ENCODE measurements at regions not wholly inside any gene's neighbourhood (a gene's known extent, or its start where the extent isn't known, plus 50 kb on each side); places are given as distances from the start of the nearest gene placed in this dataset.
"Not testable (repeated sequence)": the region's sequence is repeated elsewhere in the genome, so short reads cannot be mapped to it uniquely, and the experiment has no call there.

- H3K9me3 ChIP-seq (ENCODE audit: control insufficient read depth in 2 of 3, insufficient read depth in 1 of 3, low read length in 3 of 3); intact Hi-C loops (cut with DNase I); H3K27ac ChIP-seq (ENCODE audit: low read depth in 2 of 2, low read length in 2 of 2); H3K9ac ChIP-seq (ENCODE audit: low read length in 3 of 3); H3K27me3 ChIP-seq (ENCODE audit: control insufficient read depth, insufficient read depth, low read length); H3K4me3 ChIP-seq (ENCODE audit: low read length in 3 of 3); FAIRE-seq; H3K36me3 ChIP-seq (ENCODE audit: control insufficient read depth in 2 of 3, insufficient read depth in 3 of 3, low read length in 3 of 3); H3K4me1 ChIP-seq (ENCODE audit: control insufficient read depth in 2 of 3, insufficient read depth in 2 of 3, low read depth in 1 of 3, low read length in 3 of 3); DNase-seq: not testable (repeated sequence)
Observed at GRCh38 chr14:71810800-71811199, 121.4 kb upstream of the RGS6 start.

GRCh38 chr14:71812693-71813092 lies 119.5 kb upstream of the RGS6 start:
- no peak for FAIRE-seq
- Histone ChIP-seq H3K9ac (ENCODE audit: low read length in 3 of 3) (no peak overlapping the region), H3K4me3 (ENCODE audit: low read length in 3 of 3) (no peak overlapping the region), H3K9me3 (ENCODE audit: control insufficient read depth in 2 of 3, insufficient read depth in 1 of 3, low read length in 3 of 3) (no peaks in the 10 kb centered on the region), H3K4me1 (ENCODE audit: control insufficient read depth in 2 of 3, insufficient read depth in 2 of 3, low read depth in 1 of 3, low read length in 3 of 3) (no peaks in the 10 kb centered on the region), H3K27ac (ENCODE audit: low read depth in 2 of 2, low read length in 2 of 2) (no peak overlapping the region), H3K36me3 (ENCODE audit: control insufficient read depth in 2 of 3, insufficient read depth in 3 of 3, low read length in 3 of 3) (no peaks in the 10 kb centered on the region), H3K27me3 (ENCODE audit: control insufficient read depth, insufficient read depth, low read length) (no peaks in the 10 kb centered on the region)
- DNase-seq, result no peak
- TF ChIP-seq CTCF (IDR thresholded peaks at IDR 0.05; ENCODE audit: borderline replicate concordance, extremely low read depth, insufficient read depth), result no peak
- intact Hi-C loops (cut with DNase I), result no loop called here

GRCh38 chr14:71815110-71815509 lies 117.1 kb upstream of the RGS6 start:
- Histone ChIP-seq H3K27me3 (ENCODE audit: control insufficient read depth, insufficient read depth, low read length) (no peaks in the 10 kb centered on the region), H3K9me3 (ENCODE audit: control insufficient read depth in 2 of 3, insufficient read depth in 1 of 3, low read length in 3 of 3) (no peaks in the 10 kb centered on the region), H3K4me1 (ENCODE audit: control insufficient read depth in 2 of 3, insufficient read depth in 2 of 3, low read depth in 1 of 3, low read length in 3 of 3) (no peaks in the 10 kb centered on the region), H3K36me3 (ENCODE audit: control insufficient read depth in 2 of 3, insufficient read depth in 3 of 3, low read length in 3 of 3) (no peaks in the 10 kb centered on the region), H3K9ac (ENCODE audit: low read length in 3 of 3) (no peak overlapping the region), H3K4me3 (ENCODE audit: low read length in 3 of 3) (no peak overlapping the region), H3K27ac (ENCODE audit: low read depth in 2 of 2, low read length in 2 of 2) (no peak overlapping the region)
- no peak for FAIRE-seq
- peak in 1 of 5 donors; percentile 2 for DNase-seq
- intact Hi-C loops (cut with DNase I), result no loop called here
- no peak for TF ChIP-seq CTCF (IDR thresholded peaks at IDR 0.05; ENCODE audit: borderline replicate concordance, extremely low read depth, insufficient read depth)

- FAIRE-seq (no peak), DNase-seq (no peak)
- Histone ChIP-seq H3K9ac (ENCODE audit: low read length in 3 of 3) (no peak overlapping the region), H3K36me3 (ENCODE audit: control insufficient read depth in 2 of 3, insufficient read depth in 3 of 3, low read length in 3 of 3) (no peaks in the 10 kb centered on the region), H3K27ac (ENCODE audit: low read depth in 2 of 2, low read length in 2 of 2) (no peak overlapping the region), H3K4me1 (ENCODE audit: control insufficient read depth in 2 of 3, insufficient read depth in 2 of 3, low read depth in 1 of 3, low read length in 3 of 3) (no peaks in the 10 kb centered on the region), H3K9me3 (ENCODE audit: control insufficient read depth in 2 of 3, insufficient read depth in 1 of 3, low read length in 3 of 3) (no peaks in the 10 kb centered on the region), H3K4me3 (ENCODE audit: low read length in 3 of 3) (no peak overlapping the region), H3K27me3 (ENCODE audit: control insufficient read depth, insufficient read depth, low read length) (no peaks in the 10 kb centered on the region)
- no peak for TF ChIP-seq CTCF (IDR thresholded peaks at IDR 0.05; ENCODE audit: borderline replicate concordance, extremely low read depth, insufficient read depth)
- intact Hi-C loops (cut with DNase I), result no loop called here
Observed at GRCh38 chr14:71824816-71825215, 107.4 kb upstream of the RGS6 start.

Measured in kidney (tissue), 13 donors.